ENCODE measurements at regions not wholly inside any gene's neighbourhood (a gene's known extent, or its start where the extent isn't known, plus 50 kb on each side); places are given as distances from the start of the nearest gene placed in this dataset.

GRCh38 chr2:176540995-176541394, 271.8 kb downstream of the MTX2 start:
- no peak for DNase-seq (ENCODE audit: low spot score)

- DNase-seq (ENCODE audit: low spot score) = no peak
Measured at GRCh38 chr2:176542476-176542875, 273.2 kb downstream of the MTX2 start.

GRCh38 chr2:176544557-176544956, 275.3 kb downstream of the MTX2 start:
- no peak for DNase-seq (ENCODE audit: low spot score)

GRCh38 chr2:176544991-176545956, 276.0 kb downstream of the MTX2 start:
- peak; percentile 24 for DNase-seq (ENCODE audit: low spot score)

GRCh38 chr2:176546550-176546949, 277.3 kb downstream of the MTX2 start:
- DNase-seq (ENCODE audit: low spot score) = no peak

GRCh38 chr2:176552501-176553135, 283.4 kb downstream of the MTX2 start:
- no peak for DNase-seq (ENCODE audit: low spot score)

GRCh38 chr2:176553685-176554100, 284.5 kb downstream of the MTX2 start:
- peak; percentile 21 for DNase-seq (ENCODE audit: low spot score)

- peak; percentile 53 for DNase-seq (ENCODE audit: low spot score)
Measured at GRCh38 chr2:176554101-176555048, 285.1 kb downstream of the MTX2 start.

- DNase-seq (ENCODE audit: low spot score) = no peak
Measured at GRCh38 chr2:176555112-176555511, 285.9 kb downstream of the MTX2 start.

GRCh38 chr2:176555781-176556180, 286.5 kb downstream of the MTX2 start:
- no peak for DNase-seq (ENCODE audit: low spot score)

GRCh38 chr2:176556373-176556772, 287.1 kb downstream of the MTX2 start:
- no peak for DNase-seq (ENCODE audit: low spot score)

GRCh38 chr2:176557821-176558220, 288.6 kb downstream of the MTX2 start:
- DNase-seq (ENCODE audit: low spot score) = no peak

- DNase-seq (ENCODE audit: low spot score) = no peak
Measured at GRCh38 chr2:176558574-176559140, 289.4 kb downstream of the MTX2 start.

GRCh38 chr2:176560296-176560695, 291.1 kb downstream of the MTX2 start:
- DNase-seq (ENCODE audit: low spot score) = no peak

- DNase-seq (ENCODE audit: low spot score) = no peak
Measured at GRCh38 chr2:176561706-176562105, 292.5 kb downstream of the MTX2 start.

GRCh38 chr2:176562359-176563078, 293.3 kb downstream of the MTX2 start:
- no peak for DNase-seq (ENCODE audit: low spot score)

- DNase-seq (ENCODE audit: low spot score) = no peak
Measured at GRCh38 chr2:176565641-176566323, 296.5 kb downstream of the MTX2 start.

GRCh38 chr2:176566496-176566895, 297.3 kb downstream of the MTX2 start:
- no peak for DNase-seq (ENCODE audit: low spot score)

GRCh38 chr2:176566961-176567360, 297.7 kb downstream of the MTX2 start:
- DNase-seq (ENCODE audit: low spot score) = no peak

GRCh38 chr2:176567361-176567760, 298.1 kb downstream of the MTX2 start:
- no peak for DNase-seq (ENCODE audit: low spot score)
